HepG2 (cell line): ENCODE measurements at regions not wholly inside any gene's neighbourhood (a gene's known extent, or its start where the extent isn't known, plus 50 kb on each side); places are given as distances from the start of the nearest gene placed in this dataset.

Source experiments
- ATAC-seq: fragments of 200-7000 bp; cut with Tn5 transposase; 3 replicates; pipeline ENCODE4 v1.9.1; 2020; ENCODE audit warnings: mild to moderate bottlenecking, moderate library complexity
- BruUV-seq: library from RNA; stranded (reverse); fragments of 400-500 nt; replicated peaks from 2 replicates; lab custom pipeline; 2021; lab: Mats Ljungman, UMichigan
- CTCF ChIA-PET: fragments of 300-600 bp; formaldehyde crosslinking; extraction: SDS; loops from one replicate; lab custom pipeline; 2021; ENCODE audit warnings: low total read pairs, inconsistent platforms, low intra/inter-chr PET ratio; lab: Yijun Ruan, JAX
- POLR2A ChIA-PET: fragments of 350-600 bp; sonication (Branson Sonifier 250); formaldehyde crosslinking; loops from one replicate; lab custom pipeline; 2020; ENCODE audit warnings: antibody characterized with exemption, inconsistent platforms; lab: Yijun Ruan, JAX
- DNase-seq: peaks from one replicate; pipeline ENCODE4 v3.0.0-alpha.2; 2015; ENCODE audit warnings: low spot score
- FAIRE-seq: peaks from 3 replicates; lab custom pipeline; 2011; peaks lifted over from hg19 to GRCh38; lab: Jason Lieb, UNC
- H2AFZ ChIP-seq: one replicate; pipeline ENCODE4 v1.6.1; 2011; ENCODE audit warnings: low read length, inconsistent platforms
- H3K27ac ChIP-seq: fragments of 300-600 bp; 3 replicates; pipeline ENCODE4 v1.8.0; 2011; ENCODE audit warnings: mixed run types, mild to moderate bottlenecking, mixed read lengths, low read length, inconsistent platforms; ENCODE audit not compliant: insufficient read depth; ENCODE audit errors: extremely low read length
- H3K27me3 ChIP-seq, 2 experiments: fragments of 200-600 bp in 1 of 2; 2 replicates in 1 of 2; 3 replicates in 1 of 2; pipeline versions ENCODE4 v1.6.0 to v1.8.0; 2011; ENCODE audit warnings: low read length in 2 of 2, mild to moderate bottlenecking in 2 of 2, moderate library complexity in 2 of 2, inconsistent platforms in 1 of 2; ENCODE audit not compliant: insufficient read depth in 2 of 2, control insufficient read depth in 1 of 2
- H3K36me3 ChIP-seq, 2 experiments: fragments of 200-600 bp in 1 of 2; replicated peaks in 1 of 2; 2 replicates in 1 of 2; 3 replicates in 1 of 2; pipeline versions ENCODE4 v1.5.1 to v1.8.0; 2011; ENCODE audit warnings: low read length in 2 of 2, inconsistent platforms in 1 of 2; ENCODE audit not compliant: insufficient read depth in 2 of 2, control insufficient read depth in 1 of 2
- H3K4me1 ChIP-seq: 2 replicates; pipeline ENCODE4 v1.5.1; 2012; ENCODE audit warnings: low read length, inconsistent platforms; ENCODE audit not compliant: insufficient read depth
- H3K4me2 ChIP-seq: 2 replicates; pipeline ENCODE4 v1.6.0; 2011; ENCODE audit warnings: low read depth, low read length, inconsistent platforms
- H3K4me3 ChIP-seq, 3 experiments: fragments of 200-600 bp in 1 of 3; sonication (generic), shearing (Covaris generic) in 1 of 3; replicated peaks in 1 of 3; 2 replicates each; pipeline ENCODE4 v1.5.1; 2011 to 2016; ENCODE audit warnings: low read length in 3 of 3, inconsistent platforms in 2 of 3, low read depth in 2 of 3, mild to moderate bottlenecking in 2 of 3, control low read depth in 1 of 3, mixed read lengths in 1 of 3; ENCODE audit not compliant: insufficient read depth in 1 of 3
- H3K79me2 ChIP-seq: one replicate; pipeline ENCODE4 v1.6.1; 2011; ENCODE audit warnings: low read length, inconsistent platforms; ENCODE audit not compliant: insufficient read depth
- H3K9ac ChIP-seq: 2 replicates; pipeline ENCODE4 v1.6.0; 2011; ENCODE audit warnings: mild to moderate bottlenecking, low read depth, low read length, inconsistent platforms; ENCODE audit not compliant: insufficient read depth
- H3K9me3 ChIP-seq: 2 replicates; pipeline ENCODE4 v1.5.1; 2012; ENCODE audit warnings: mild to moderate bottlenecking, low read length
- H4K20me1 ChIP-seq: 2 replicates; pipeline ENCODE4 v1.6.0; 2011; ENCODE audit warnings: inconsistent platforms, mild to moderate bottlenecking, low read length, moderate library complexity; ENCODE audit not compliant: insufficient read depth
- FOXC1 ChIP-seq: sonication (generic); formaldehyde crosslinking; IDR thresholded peaks from 2 replicates; pipeline ENCODE4 v1.8.0; 2022; ENCODE audit warnings: mild to moderate bottlenecking, missing genetic modification reagents, borderline replicate concordance
- HNF4G ChIP-seq, 2 experiments: sonication (generic) in 1 of 2; formaldehyde crosslinking in 1 of 2; IDR thresholded peaks; 2 replicates each; pipeline versions ENCODE4 v1.4.0 to v1.6.1; 2011 to 2020; ENCODE audit warnings: borderline replicate concordance in 2 of 2, low read depth in 2 of 2, mild to moderate bottlenecking in 2 of 2, low read length in 1 of 2, missing genetic modification reagents in 1 of 2, moderate library complexity in 1 of 2
- HNRNPL ChIP-seq: fragments of 200-400 bp; formaldehyde crosslinking; IDR thresholded peaks from 2 replicates; pipeline ENCODE4 v1.6.1; 2017; ENCODE audit warnings: mild to moderate bottlenecking, low read depth, low read length
- KLF9 ChIP-seq: IDR thresholded peaks from 2 replicates; pipeline ENCODE4 v1.6.1; 2016; ENCODE audit warnings: low read depth
- LRRFIP1 ChIP-seq: sonication (generic); formaldehyde crosslinking; conservative IDR thresholded peaks from 2 replicates; pipeline ENCODE4 v1.4.0; 2020; ENCODE audit warnings: missing genetic modification reagents
- NR3C1 ChIP-seq: sonication (generic); formaldehyde crosslinking; IDR thresholded peaks from 2 replicates; pipeline ENCODE4 v1.4.0; 2020; ENCODE audit warnings: missing genetic modification reagents
- PBX3 ChIP-seq: sonication (generic); formaldehyde crosslinking; IDR thresholded peaks from 2 replicates; pipeline ENCODE4 v1.8.1; 2023; ENCODE audit warnings: missing genetic modification reagents, inconsistent platforms, borderline replicate concordance
- PCBP2 ChIP-seq: fragments of 200-400 bp; formaldehyde crosslinking; optimal IDR thresholded peaks from 2 replicates; pipeline ENCODE3; 2018; ENCODE audit warnings: low read length, low read depth; ENCODE audit not compliant: poor library complexity, severe bottlenecking
- POLR2A ChIP-seq, 2 experiments: IDR thresholded peaks; 2 replicates each; pipeline ENCODE4 v1.6.1; 2011; ENCODE audit warnings: low read depth in 2 of 2, low read length in 2 of 2, mild to moderate bottlenecking in 1 of 2, moderate library complexity in 1 of 2; ENCODE audit not compliant: insufficient read depth in 1 of 2
- RFX1 ChIP-seq: fragments of 450-650 bp; IDR thresholded peaks from 2 replicates; pipeline ENCODE4 v1.6.1; 2017
- RFXANK ChIP-seq: IDR thresholded peaks from 2 replicates; pipeline ENCODE4 v1.6.1; 2016
- TAF1 ChIP-seq: sonication (generic); formaldehyde crosslinking; IDR thresholded peaks from 2 replicates; pipeline ENCODE4 v1.4.0; 2020; ENCODE audit warnings: missing genetic modification reagents
- ZNF512 ChIP-seq: sonication (generic); formaldehyde crosslinking; IDR thresholded peaks from 2 replicates; pipeline ENCODE4 v1.4.0; 2020; ENCODE audit warnings: mild to moderate bottlenecking, missing genetic modification reagents
- ZNF644 ChIP-seq: IDR thresholded peaks from 2 replicates; pipeline ENCODE4 v1.6.1; 2016; ENCODE audit warnings: low read depth
- ZNF704 ChIP-seq: sonication (generic); formaldehyde crosslinking; IDR thresholded peaks from 2 replicates; pipeline ENCODE4 v1.8.1; 2023; ENCODE audit warnings: mild to moderate bottlenecking, inconsistent platforms, moderate library complexity, missing genetic modification reagents, borderline replicate concordance
- ZNF749 ChIP-seq: sonication (generic); formaldehyde crosslinking; IDR thresholded peaks from 2 replicates; pipeline ENCODE4 v1.8.0; 2022; ENCODE audit warnings: mild to moderate bottlenecking, missing genetic modification reagents, moderate library complexity, borderline replicate concordance
- ZXDC ChIP-seq: sonication (generic); formaldehyde crosslinking; IDR thresholded peaks from 2 replicates; pipeline ENCODE4 v1.5.0; 2020; ENCODE audit warnings: mild to moderate bottlenecking, missing genetic modification reagents
- WGBS: methylation state at CpG from one replicate; pipeline ENCODE4 v1.1.6; 2017; ENCODE audit warnings: low lambda C conversion rate; 5-methylcytosine and 5-hydroxymethylcytosine counted together
- in situ Hi-C: cut with HindIII; loops from 2 replicates; pipeline ENCODE4 v1.10.0; 2017; ENCODE audit warnings: low pct_unique_long_range_greater_than_20kb; ENCODE audit not compliant: extremely low pct_ligation_motif_present
- intact Hi-C: fragments of 100-400 bp; cut with micrococcal nuclease; formaldehyde crosslinking; loops from one replicate; pipeline ENCODE4 v1.10.0; 2022; ENCODE audit not compliant: unreplicated experiment

GRCh38 chr5:99058466-99058865 is 129.7 kb upstream of the CHD1 start:
- no peak overlapping the region for H3K9ac ChIP-seq
- peaks cover 23% of the 10 kb centered on the region for H3K4me1 ChIP-seq
- H4K20me1 ChIP-seq: no peaks in the 10 kb centered on the region
- no peak overlapping the region for H3K4me3 ChIP-seq
- in situ Hi-C loops: no loop called here
- H3K36me3 ChIP-seq: no peaks in the 10 kb centered on the region
- FAIRE-seq (no peak), ATAC-seq (no peak), DNase-seq (no peak)
- no peaks in the 10 kb centered on the region for H3K79me2 ChIP-seq
- ChIA-PET CTCF (no interaction called here), POLR2A (no interaction called here)
- no peaks in the 10 kb centered on the region for H3K27me3 ChIP-seq
- intact Hi-C loops: no loop called here
- 59% methylated on average over 2 of the region's 2 CpGs for WGBS
- H2AFZ ChIP-seq: no peak overlapping the region
- BruUV-seq: no TSS peak
- no peak overlapping the region for H3K27ac ChIP-seq
- H3K9me3 ChIP-seq: no peaks in the 10 kb centered on the region
- H3K4me2 ChIP-seq: no peak overlapping the region
- no peak for TF ChIP-seq POLR2A (IDR thresholded peaks at IDR 0.05; ENCODE audit: insufficient read depth in 1 of 2, low read depth in 2 of 2, low read length in 2 of 2)
- TF ChIP-seq ZNF512: no peak
- no peak for TF ChIP-seq KLF9 (CRISPR knock-in tag)
- TF ChIP-seq NR3C1: no peak
- TF ChIP-seq HNRNPL: no peak
- no peak for TF ChIP-seq TAF1
- TF ChIP-seq ZXDC (CRISPR knock-in tag): no peak
- TF ChIP-seq RFXANK (CRISPR knock-in tag): no peak
- no peak for TF ChIP-seq LRRFIP1 (CRISPR knock-in tag)
- no peak for TF ChIP-seq RFX1
- no peak for TF ChIP-seq HNF4G (IDR thresholded peaks at IDR 0.05; ENCODE audit: borderline replicate concordance, low read depth, low read length)
- TF ChIP-seq HNF4G (CRISPR knock-in tag; IDR thresholded peaks at IDR 0.05; ENCODE audit: borderline replicate concordance, low read depth): no peak
- no peak for TF ChIP-seq PCBP2
- no peak for TF ChIP-seq ZNF644 (CRISPR knock-in tag)
- no peak for TF ChIP-seq ZNF749 (CRISPR knock-in tag)
- no peak for TF ChIP-seq ZNF704
- TF ChIP-seq PBX3: no peak
- no peak for TF ChIP-seq FOXC1
